HG02973 (cell line): ENCODE measurements at regions not wholly inside any gene's neighbourhood (a gene's known extent, or its start where the extent isn't known, plus 50 kb on each side); places are given as distances from the start of the nearest gene placed in this dataset.
"Not testable (repeated sequence)": the region's sequence is repeated elsewhere in the genome, so short reads cannot be mapped to it uniquely, and the experiment has no call there.

Experiments used
- ATAC-seq: cut with Tn5 transposase; IDR thresholded peaks from one replicate; pipeline ENCODE4 v1.9.1; 2021; ENCODE audit warnings: moderate library complexity; ENCODE audit not compliant: unreplicated experiment

DNA sequence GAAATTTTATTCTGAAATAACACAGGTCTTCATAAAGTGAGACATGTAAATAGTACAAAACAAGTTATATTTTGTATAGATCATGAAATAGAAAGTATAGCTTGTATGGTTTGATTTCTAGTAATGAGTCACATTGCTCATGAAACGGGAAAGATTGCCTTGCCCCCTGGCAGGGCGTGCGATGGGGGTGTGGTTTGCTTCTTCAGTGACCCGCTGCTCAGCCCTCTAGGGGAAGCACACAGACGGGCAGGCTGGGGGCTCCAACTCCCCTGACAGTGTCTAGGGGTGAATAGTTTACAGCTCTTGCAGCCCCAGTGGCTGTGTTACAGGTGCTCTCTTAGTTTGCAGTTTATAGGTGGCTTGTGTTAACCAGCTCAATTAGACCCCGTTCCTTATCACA, 170.5 kb upstream of the RGS17 start:
- peak; percentile 68 for ATAC-seq

DNA sequence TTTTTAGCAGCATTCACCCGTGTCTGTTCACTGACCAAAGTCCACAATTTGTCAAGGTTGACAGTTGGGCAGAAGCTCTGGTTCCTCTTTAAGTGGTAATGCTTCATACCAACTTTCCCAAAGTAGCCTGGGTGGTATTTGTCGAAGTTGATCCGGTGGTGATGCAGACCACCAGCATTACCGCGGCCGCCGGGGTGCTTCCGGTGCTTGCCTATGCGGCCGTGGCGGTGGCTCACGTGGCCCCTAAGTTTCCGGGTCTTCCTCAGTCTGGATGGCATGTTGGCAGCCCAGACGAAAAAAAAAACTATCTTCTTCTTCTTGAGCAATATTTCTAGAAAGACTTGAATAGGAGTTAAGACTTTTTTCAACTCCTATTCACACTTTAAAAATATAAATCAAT, 151.4 kb upstream of the RGS17 start:
- ATAC-seq = not testable (repeated sequence)

DNA sequence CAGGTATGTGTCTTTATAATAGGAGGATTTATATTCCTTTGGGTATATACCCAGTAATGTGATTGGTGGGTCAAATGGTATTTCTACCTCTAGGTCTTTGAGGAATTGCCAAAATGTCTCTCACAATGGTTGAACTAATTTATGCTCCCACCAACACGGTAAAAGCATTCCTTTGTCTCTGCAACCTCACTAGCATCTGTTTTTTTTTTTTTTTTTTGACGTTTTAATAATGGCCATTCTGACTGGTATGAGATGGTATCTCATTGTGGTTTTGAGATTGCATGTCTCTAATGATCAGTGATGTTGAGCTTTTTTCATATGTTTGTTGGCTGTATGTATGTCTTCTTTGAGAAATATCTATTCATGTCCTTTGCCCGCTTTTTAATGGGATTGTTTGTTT, 144.9 kb upstream of the RGS17 start:
- no peak for ATAC-seq

DNA sequence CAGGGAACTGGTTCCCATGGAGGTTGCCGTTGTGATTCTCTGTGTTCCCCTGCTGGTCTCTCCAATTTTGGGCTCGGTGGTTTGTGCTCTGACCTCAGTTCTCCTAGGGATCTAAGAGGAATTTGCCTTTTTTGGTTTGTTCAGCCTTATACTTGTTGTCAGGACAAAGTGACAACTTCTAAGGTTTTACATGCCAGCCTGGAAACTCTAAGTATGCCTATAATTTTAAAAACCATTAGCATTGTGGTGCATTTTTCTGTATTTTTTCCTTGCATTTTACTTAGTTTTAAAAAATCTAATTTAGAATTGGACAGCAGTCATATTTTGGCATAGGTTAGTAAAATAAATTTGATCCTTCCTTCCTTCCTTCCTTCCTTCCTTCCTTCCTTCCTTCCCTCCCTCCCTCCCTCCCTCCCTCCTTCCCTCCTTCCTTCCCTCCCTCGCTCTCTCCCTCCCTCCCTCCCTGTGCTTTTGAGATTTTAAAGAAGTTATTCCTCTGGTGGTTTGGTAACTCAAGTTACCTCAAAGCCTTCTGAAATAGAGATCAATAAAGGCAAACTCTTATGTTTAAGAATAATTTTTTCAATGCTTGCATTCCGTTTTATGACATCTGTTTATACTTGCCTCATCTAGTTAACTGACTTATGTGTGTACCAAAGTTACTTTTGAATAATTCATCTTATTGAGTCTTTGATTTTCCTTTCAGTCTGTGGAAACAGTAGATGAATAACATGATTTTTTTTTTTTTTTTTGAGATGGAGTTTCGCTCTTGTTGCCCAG, 141.3 kb upstream of the RGS17 start:
- no peak for ATAC-seq

DNA sequence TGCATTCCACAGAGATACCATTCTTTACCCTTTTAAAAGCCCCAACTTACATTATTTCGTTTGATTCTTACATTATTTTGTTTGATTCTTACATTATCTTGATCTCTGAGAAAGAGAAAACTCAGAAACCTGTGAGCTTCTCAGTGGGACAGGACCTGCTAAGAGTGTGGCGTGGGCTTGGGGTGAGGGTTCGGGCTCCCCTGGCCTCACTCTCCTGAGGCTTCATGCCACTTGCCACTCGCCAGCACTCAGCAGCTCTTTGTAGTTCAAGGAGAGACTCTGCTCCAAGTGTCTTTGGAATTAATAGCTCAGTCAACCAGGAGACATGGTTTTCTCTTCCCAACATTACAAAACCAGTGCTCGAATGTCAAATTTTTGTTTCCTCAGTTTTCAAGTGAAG, 132.4 kb upstream of the RGS17 start:
- ATAC-seq = no peak

DNA sequence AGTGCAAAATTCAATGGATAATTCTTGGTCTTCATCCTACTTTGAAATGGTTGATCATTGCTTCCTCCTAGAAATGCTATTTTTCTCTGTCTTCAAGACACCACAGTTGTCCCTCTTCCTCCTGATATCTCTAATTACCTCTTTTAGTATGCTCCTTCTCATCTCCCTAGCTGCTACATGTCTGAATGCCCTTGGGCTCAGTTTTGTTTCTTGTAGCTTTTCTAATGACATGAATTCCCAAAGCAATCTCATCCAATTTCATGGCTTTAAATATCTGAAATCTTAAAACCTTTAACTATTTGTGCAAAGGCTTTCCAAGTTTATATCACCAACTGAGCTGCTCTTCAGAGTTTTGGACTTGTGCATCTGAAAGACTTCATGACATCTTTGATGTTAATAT, 120.2 kb upstream of the RGS17 start:
- ATAC-seq = no peak

DNA sequence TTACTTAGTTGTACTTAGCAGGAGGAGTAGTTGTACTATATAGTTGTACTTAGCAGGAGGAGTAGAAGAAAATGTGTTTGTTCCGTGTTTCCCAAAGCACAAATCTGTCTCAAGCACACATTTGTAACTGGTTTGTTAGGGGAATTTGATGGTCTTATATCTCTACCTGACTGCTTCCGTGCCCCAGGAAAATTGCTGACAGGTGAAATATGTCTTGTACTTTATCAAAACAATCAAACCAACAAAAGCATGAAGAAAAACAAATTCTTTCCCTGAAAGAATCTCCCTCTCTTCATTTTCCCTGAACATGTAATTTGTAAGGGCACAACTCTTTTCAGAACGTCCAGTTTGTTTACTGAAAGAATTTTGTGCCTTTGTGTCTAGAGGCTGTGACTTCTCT, 106.6 kb upstream of the RGS17 start:
- no peak for ATAC-seq

DNA sequence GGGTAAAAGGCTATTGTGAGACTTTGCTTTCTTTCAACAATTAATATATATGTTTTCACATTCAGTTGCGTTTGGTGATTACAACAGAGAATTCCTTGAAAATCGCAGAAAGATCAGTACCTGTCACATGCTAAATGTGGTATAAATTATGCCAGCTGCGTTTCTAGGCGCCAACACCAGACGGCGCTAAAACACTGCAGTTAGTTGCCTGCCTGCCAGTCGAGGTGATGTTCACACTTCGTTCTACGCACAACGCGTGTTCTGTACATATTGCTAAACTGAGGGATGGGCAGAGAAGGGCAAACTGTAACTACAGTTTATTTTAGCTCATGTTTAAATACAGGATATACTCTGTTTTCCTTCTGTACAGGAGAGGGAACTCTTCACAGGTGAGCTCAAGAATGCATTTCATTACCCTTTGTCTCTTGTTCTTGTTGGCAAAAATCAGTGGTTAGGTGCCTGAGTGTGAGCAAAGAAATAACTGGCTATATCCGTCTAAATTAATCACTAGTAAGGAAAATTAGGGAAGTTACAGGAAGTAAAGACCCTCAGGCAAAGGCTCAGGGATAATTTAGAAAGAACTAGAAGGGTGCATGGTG, 100.1 kb upstream of the RGS17 start:
- no peak for ATAC-seq

DNA sequence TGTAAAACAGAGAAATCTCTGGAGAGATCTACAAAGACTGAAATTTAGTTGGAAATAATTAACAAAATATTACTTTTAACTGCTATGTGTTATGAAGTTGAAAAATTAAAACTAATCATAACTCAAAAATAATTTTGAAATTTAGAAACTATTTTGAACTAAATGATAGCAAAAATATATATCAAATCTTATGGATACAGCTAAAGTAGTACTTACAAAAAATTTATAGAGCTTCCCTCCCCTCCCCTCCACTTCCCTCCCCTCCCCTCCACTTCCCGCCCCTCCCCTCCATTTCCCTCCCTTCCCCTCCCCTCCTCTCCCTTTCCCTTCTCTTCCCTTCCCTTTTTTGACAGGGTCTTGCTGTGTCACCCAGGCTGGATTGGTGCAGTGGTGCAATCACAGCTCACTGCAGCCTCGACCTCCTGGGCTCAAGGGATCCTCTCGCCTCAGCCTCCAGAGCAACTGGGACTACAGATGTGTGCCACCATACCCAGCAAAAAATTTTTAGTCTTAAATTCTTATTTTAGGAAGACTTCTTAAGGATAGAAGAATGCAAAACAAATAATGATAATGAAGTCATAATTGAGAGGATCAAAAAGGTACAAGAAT, 87.2 kb upstream of the RGS17 start:
- ATAC-seq = no peak

DNA sequence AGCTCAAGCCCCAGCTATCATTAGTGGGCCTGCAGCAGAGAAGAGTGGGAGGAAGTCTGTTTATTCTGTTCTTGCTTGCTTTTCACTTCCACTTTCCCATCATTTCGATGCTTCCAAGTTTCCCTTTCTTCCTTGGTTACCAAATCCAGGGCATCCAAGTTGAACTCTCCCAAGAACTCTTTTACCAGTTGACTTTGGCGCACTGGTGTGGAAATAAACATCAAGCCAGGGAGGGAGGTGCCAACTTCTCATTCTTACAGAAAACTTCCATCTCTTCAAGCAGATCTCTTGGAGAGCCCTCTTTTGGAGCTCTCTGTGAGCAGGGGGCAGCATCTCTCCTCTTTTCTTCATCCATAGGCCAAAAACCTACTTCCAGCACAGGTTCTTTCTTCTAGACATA, 85.7 kb upstream of the RGS17 start:
- ATAC-seq = no peak

DNA sequence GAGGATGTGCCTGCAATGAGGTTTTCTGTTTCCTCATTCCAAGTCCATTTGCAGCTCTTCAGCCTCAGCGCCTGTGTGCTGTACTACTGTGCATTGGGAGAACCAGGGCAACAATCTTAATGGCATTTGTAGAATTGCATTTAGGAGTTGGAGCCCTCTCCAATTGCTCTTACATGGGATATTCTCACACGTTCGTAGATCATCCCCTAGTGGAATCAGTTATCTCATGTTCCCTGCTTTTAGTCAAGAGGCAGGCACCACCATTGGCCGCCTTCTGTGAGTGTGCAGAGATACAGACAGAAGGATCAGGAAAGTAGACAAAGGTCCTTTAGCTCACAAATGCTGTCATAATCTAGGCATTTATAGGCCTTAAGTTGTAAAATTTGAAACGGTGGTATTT, 84.2 kb upstream of the RGS17 start:
- ATAC-seq = no peak

DNA sequence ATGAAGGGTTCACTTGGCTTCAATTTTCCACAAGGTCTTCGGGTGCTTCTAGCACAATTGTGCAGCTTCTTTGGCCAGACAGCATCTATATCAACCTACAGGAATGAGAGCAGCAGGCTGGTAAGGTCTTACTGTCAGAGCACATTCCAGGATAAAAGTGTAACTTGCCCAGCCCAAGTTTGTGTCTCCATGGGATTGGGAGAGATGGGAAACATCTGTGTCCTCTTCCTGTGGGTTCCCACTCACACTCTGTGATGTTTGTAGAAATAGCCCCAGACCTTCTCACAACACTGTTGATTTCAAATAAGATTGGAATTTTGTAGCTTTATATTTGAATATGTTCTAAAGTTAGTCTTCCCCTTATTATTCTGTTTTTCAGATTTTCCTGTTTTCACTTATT, 83.4 kb upstream of the RGS17 start:
- ATAC-seq = no peak

DNA sequence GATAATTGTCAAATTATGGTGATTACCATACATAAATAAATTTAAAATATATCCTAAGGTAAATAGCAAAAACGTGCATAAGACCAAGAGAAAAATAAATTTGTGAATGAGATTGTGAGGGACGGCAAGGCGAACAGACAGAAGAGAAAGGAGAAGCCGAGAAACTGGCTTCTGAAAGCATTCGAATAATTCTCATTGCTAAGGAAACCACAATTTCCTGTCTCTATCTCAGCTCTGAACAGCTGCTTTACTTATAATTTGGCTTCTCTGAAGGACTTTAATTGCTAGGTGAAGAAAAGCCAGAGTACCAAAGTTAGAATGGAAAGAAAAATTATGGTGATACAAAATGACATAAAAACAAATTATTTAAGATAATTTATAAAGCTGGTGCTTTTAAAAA, 79.0 kb upstream of the RGS17 start:
- ATAC-seq = peak; percentile 89

DNA sequence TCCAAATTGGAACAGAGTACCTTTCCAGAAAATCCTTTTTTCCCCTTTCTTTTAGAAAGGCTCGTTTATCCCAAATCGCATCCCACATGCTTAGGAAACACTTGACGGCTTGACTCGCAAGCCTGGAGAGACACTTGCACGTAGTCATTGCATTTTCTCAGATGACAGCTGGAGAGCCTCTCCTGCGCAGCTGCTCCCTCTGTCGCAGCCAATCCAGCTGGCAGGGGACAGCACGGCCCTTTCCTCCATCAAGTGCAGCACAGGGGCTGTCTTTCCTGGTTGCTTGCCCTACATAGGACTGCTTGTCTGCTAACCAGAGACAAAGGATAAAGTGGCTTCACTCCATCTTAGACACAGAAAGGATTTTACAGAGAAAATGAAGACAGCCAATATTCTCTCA, 77.6 kb upstream of the RGS17 start:
- ATAC-seq = no peak

DNA sequence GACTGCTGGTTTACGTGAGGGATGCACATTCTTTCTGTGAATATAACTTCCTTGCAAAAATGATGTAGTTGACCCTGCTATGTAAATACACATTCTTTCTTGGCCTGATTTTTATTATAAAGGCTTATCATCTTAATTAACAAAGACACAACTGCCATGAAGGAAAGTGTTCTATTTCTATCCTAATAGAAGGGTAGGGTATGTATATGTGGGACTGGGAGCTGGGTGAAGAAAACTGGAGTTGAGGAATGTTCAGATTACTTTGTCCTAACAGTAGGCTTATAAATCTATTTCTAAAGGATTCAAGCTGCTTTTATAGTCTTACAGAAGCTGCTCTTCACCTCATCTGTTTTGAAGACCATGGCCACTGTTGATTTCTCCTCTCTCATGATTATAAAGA, 76.5 kb upstream of the RGS17 start:
- no peak for ATAC-seq

DNA sequence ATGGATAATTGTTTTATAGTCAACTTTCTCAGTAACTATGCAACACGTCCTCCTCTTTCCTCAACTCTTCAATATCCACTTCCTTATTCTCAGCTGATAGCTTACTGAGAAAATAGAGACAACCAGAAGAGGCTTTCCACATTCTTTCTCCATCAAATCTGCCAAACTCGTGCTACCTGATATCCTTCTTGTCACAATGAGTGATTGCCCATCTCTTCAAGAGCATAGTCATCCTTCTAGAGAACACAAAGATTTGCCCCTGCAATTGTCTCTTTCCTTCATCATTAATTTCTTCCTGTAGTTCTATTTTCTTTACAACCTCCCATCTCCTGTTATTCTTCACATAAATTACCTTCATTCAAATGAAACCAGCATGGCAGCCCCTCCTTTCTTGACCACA, 75.9 kb upstream of the RGS17 start:
- ATAC-seq = no peak

DNA sequence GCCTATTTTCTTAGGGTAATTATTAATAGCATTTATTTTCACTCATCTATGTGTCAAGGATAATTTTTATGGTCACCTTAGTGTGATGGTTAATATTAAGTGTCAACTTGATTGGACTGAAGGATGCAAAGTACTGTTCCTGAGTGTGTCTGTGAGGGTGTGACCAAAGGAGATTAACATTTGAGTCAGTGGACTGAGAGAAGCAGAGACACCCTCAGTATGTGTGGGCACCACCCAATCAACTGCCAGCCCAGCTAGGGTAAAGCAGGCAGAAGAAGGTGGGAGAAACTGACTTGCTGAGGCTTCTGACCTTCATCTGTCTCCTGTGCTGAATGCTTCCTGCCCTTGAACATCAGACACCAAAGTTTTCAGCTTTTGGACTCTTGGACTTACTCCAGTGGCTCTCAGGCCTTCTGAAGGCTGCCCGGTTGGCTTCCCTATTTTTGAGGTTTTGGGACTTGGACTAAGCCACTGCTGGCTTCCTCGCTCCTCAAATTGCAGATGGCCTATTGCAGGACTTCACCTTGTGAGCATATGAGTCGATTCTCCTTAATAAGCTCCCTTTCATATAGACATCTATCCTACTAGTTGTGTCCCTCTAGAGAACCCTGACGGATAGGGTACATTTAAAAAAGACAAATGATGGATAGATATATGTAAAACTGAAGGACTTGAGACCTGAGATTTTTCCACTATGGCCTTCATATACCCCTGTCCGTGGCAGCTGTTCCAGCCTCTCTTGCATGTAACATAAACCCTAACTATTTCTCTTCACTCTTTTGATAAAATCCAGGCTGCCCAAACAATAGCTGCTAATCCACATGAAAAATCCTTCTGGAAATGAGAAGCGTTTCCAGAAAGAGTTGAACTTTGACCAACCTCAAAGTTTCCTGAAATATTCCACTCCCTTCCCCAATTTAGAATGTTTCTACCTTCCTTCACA, 62.1 kb upstream of the RGS17 start:
- no peak for ATAC-seq

DNA sequence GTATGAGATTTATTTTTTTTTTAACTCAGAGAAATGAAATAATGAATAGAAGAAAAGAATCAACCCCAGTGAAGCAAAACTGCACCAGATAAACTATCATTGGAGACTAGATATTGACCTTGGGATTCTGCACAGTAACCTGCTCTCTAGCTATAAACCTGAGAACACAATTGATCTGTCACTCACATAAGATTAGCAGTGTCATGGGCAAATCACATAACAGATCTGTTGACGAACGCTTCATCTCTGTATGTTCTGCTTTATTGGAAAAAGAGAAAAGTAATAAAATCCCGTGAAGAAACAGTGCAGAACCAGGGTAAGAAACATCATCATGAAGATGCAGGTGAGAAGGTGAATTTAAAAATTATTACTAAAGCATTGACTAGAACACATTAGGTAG, 52.8 kb upstream of the RGS17 start:
- ATAC-seq = no peak
